ENCODE measurements at regions not wholly inside any gene's neighbourhood (a gene's known extent, or its start where the extent isn't known, plus 50 kb on each side); places are given as distances from the start of the nearest gene placed in this dataset.

DNA sequence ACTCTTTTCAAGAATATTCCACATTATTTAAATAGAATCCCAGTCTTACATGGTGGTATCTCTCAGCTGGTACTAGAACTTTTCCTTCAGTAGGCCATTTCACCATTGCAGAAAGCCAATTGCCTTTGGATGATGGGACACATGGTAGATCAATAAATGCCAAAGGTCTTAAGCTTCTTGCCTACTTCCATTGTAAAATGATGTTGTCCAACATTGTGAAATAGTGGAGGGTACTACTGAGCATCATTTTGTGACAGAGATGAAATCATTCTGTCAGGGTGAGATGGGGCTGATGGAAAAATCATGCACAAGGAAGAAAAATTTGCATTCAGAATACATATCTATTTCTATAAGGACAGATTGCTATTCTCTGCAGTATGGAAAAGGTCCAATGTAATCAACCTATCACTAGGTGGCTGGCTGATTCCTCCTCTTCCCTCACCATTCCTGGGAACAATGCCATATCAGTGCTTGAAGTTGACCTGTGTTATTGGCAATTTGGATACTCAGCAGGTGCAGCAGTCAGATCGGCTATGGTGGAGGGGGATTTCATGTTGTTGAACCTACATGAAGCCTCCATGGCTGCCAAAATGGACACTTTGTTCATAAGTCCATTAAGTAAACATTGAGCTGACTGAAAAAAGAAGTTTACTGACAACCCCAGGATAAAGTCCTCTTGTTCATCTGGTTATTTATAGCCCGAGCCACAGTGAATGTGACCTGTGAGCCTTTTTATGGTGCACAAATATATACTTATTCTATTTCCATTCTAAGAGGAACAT lies 596.9 kb upstream of the ARPP21 start:
- Histone ChIP-seq H3K4me3 (no peak overlapping the region), H3K27me3 (no peaks in the 10 kb centered on the region), H3K4me1 (no peaks in the 10 kb centered on the region), H3K36me3 (no peaks in the 10 kb centered on the region), H3K9me3 (no peaks in the 10 kb centered on the region), H3K27ac (no peak overlapping the region)
- intact Hi-C loops (cut with DNase I), result no loop called here
- WGBS, 2 donors, result 55 to 63% methylated on average over 2 of the region's 2 CpGs
- TF ChIP-seq, protein P1, sequence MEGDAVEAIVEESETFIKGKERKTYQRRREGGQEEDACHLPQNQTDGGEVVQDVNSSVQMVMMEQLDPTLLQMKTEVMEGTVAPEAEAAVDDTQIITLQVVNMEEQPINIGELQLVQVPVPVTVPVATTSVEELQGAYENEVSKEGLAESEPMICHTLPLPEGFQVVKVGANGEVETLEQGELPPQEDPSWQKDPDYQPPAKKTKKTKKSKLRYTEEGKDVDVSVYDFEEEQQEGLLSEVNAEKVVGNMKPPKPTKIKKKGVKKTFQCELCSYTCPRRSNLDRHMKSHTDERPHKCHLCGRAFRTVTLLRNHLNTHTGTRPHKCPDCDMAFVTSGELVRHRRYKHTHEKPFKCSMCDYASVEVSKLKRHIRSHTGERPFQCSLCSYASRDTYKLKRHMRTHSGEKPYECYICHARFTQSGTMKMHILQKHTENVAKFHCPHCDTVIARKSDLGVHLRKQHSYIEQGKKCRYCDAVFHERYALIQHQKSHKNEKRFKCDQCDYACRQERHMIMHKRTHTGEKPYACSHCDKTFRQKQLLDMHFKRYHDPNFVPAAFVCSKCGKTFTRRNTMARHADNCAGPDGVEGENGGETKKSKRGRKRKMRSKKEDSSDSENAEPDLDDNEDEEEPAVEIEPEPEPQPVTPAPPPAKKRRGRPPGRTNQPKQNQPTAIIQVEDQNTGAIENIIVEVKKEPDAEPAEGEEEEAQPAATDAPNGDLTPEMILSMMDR (IDR thresholded peaks at IDR 0.05), result no peak
- no peak for TF ChIP-seq POLR2A (IDR thresholded peaks at IDR 0.05)
- no peak for DNase-seq

DNA sequence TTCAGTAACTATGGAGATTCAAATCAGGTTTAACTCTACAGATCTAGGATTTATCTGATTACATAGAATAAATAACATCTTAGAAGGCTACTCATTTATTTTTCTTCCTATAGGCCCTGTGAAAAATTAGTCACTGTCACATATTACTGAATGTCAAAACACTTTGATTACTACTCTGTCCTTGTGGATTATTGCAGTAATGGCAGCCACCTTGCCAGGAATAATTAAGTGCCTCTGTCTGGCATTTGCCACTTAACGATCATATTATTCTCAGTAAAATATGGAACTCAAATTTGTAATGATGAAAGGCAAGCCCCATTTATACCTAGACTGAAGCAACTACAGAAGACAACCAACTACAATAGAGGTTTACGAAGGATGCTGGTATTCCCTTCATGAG lies 596.3 kb upstream of the ARPP21 start:
- Histone ChIP-seq H3K36me3 (no peaks in the 10 kb centered on the region), H3K9me3 (no peaks in the 10 kb centered on the region), H3K4me1 (no peaks in the 10 kb centered on the region), H3K27ac (no peak overlapping the region), H3K4me3 (no peak overlapping the region), H3K27me3 (no peaks in the 10 kb centered on the region)
- TF ChIP-seq POLR2A (IDR thresholded peaks at IDR 0.05), result no peak
- TF ChIP-seq, protein P1 (IDR thresholded peaks at IDR 0.05), result no peak
- intact Hi-C loops (cut with DNase I), result no loop called here
- DNase-seq, result no peak
- WGBS, 2 donors, result 80 to 91% methylated on average over 2 of the region's 2 CpGs

DNA sequence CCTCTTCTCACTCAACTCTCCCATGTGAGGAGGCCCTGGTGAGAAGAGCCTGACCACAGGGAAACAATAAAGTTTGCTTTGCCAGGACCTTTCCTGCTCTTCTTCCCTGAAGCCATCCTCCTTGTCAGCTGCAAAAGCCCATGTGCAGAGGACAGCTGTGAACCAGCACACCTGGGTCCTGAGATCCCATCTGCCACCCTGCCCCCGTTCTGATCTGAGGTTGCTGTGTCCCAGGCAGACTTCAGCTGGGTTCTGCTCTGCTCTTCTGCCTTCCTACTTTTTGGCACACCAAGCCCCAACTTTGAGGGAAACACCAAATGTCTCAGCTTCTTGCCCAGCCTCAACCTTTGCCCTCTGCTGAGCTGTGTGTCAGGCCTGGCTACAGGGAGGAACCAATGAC lies 595.1 kb upstream of the ARPP21 start:
- Histone ChIP-seq H3K36me3 (no peaks in the 10 kb centered on the region), H3K9me3 (no peaks in the 10 kb centered on the region), H3K27ac (no peak overlapping the region), H3K4me1 (no peaks in the 10 kb centered on the region), H3K27me3 (no peaks in the 10 kb centered on the region), H3K4me3 (no peak overlapping the region)
- DNase-seq, result no peak
- intact Hi-C loops (cut with DNase I), result no loop called here
- TF ChIP-seq POLR2A (IDR thresholded peaks at IDR 0.05), result no peak
- TF ChIP-seq, protein P1 (IDR thresholded peaks at IDR 0.05), result no peak
- 63 to 80% methylated on average over 1 of the region's 1 CpG for WGBS, 2 donors

DNA sequence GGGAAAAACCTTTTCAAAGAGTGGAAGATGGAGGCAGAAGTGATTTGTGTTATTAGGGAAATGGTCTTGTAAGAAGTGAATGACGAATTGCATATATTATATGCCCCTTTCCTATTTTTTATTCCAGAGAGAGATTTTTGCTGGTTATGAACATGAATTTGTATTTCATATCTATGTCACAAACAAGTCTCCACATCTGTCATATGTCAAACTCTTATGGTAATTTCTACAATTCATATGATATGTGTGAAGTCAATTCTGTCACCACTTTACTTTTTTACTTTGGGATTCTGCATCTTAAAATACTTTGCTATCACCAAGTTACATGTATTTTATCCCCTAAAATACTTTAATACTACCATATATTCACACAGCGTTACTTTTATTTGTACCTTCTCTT lies 594.2 kb upstream of the ARPP21 start:
- TF ChIP-seq, protein P1 (IDR thresholded peaks at IDR 0.05), result no peak
- Histone ChIP-seq H3K4me1 (no peaks in the 10 kb centered on the region), H3K4me3 (no peak overlapping the region), H3K9me3 (no peaks in the 10 kb centered on the region), H3K36me3 (no peaks in the 10 kb centered on the region), H3K27ac (no peak overlapping the region), H3K27me3 (no peaks in the 10 kb centered on the region)
- intact Hi-C loops (cut with DNase I), result no loop called here
- DNase-seq, result no peak
- 80 to 85% methylated on average over 2 of the region's 2 CpGs for WGBS, 2 donors

DNA sequence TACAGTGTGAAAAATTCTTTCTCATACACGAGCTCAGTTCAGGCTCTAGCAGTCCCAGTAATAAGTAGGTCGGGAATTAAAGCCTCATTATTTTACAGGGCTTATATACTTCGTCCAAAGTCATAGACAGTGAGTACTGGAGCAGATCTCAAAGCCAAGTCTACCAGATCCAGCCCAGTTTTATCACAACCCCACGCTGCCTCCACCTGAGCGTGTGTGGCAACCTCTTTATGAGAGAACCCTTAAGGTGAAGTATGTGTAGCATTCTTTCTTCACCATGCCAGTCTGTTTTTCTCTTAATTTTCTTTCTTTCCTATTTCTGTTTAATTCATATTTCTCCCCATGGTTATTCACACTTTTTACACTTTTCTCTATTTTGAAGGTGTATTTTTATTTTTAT lies 574.6 kb upstream of the ARPP21 start:
- no peak overlapping the region for H3K27ac ChIP-seq
- H3K36me3 ChIP-seq, result no peaks in the 10 kb centered on the region
- WGBS, 2 donors, result 65 to 70% methylated on average over 5 of the region's 5 CpGs
- no peak for DNase-seq
- TF ChIP-seq, protein P1 (IDR thresholded peaks at IDR 0.05), result no peak
- no peak for TF ChIP-seq POLR2A (IDR thresholded peaks at IDR 0.05)
- no peak overlapping the region for H3K4me3 ChIP-seq
- no peaks in the 10 kb centered on the region for H3K4me1 ChIP-seq
- H3K27me3 ChIP-seq, result no peaks in the 10 kb centered on the region
- H3K9me3 ChIP-seq, result no peaks in the 10 kb centered on the region
- intact Hi-C loops (cut with DNase I), result no loop called here

All from esophagus squamous epithelium (tissue), 5 donors.